Inferior parietal cortex (tissue), 1 donor: ENCODE measurements at regions not wholly inside any gene's neighbourhood (a gene's known extent, or its start where the extent isn't known, plus 50 kb on each side); places are given as distances from the start of the nearest gene placed in this dataset.

Experiments used
- DNase-seq: peaks from one replicate; pipeline ENCODE4 v3.0.0-alpha.2; 2016; ENCODE audit errors: extremely low spot score

DNA sequence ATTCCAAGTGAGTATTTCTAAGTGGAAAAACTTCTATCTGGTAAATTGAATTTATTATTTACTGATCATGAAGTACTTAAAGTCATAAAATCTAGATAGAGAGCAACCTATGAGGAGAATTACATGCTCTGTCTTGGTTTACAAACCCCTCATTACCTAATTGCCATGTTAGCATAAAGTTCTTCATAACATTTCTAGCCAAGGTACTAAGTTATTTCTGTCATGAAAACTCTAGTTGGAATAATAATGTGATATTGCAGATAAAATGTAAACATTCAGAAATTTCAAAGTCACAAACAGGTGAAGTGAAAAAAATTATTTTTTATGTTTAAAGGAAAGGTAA is 228.6 kb downstream of the TTLL7 start:
- DNase-seq: no peak

DNA sequence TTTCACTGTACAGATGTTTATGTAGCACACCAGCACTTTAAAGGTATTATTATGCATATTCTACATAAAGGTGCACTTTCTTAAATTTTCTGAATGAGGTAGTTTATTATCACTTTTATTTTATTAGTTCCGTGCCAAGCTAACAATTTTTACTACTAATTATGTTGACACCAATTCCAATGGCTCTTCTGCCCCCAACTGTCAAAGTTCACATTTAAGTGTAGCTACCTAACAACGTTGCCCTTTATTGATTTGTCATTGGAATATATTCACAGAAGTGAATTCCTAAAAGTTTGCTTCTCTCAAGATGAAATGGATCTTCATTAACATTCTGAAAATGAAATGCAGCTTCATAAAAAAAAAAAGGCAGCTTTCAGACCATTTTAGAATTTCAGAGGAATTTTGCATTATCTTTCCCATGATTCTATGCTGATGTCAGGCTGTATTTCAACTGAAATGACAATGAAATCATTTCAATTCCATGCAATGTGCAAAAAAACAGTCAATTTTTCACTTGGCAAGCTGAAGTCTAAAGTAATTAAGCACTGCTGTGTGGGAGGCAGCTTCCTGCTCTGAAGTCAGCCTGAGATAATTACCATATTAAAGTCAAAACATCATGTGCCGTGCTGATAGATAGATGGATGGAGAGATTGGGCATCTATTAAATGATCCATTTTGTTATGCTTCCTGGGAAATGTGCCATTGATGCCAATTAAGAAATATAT is 229.2 kb downstream of the TTLL7 start:
- DNase-seq: no peak

DNA sequence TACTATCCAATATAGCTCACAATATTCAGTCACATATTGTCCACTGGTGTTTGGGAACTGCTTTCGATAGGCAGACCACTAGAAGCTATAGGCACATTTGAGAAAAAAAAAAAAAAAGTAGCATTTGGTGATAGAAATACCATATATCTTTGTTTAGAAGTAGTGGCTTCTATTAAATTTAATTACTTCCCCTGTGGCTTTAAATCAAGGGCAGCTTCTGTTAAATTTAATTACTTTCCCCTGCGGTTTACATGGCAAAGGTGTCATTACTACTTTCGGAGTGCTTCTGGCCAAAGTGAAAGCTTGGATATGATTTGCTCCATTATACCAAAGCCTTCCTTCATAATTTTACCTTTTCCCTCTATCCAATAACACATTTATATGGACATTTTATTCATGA is 229.9 kb downstream of the TTLL7 start:
- DNase-seq: no peak

DNA sequence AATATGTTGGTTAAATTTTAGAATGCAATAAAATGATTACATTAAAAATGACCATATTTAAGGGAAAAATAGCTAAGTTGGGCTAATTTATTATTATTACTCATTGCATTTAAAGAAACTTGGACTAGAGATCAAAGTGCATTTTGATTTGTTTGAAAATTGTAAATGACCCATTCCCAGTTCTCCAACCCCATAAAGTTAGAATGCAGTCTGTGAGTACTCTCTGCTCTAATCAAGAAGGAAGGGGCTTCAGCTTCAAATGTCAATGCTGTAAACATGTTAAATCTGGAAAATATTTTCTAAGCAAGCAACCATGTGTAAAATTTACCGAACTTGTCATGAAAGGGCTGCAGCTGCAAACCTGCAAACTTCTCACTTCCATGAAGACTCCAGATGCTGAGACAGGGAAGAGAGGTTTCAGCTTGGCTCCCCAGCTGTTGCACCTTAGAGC is 232.7 kb downstream of the TTLL7 start:
- no peak for DNase-seq

DNA sequence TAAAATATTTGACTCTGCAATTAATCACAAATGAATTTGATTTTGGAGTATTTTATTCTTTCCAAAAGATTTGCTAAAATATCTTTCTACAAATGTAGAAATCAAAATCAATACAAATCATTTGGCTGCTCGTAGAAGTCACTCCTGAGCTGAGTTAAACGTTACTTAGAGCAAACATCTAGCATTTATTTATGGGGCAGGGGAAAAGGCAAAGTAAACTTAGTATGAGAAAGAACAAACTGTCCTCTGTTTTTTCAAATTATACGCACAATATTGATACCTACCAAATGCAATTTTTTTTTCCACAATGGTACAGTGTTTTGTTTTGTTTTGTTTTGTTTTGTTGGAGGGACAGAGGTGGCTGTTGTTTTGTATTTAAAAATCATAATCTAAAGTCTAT is 233.8 kb downstream of the TTLL7 start:
- DNase-seq: no peak

DNA sequence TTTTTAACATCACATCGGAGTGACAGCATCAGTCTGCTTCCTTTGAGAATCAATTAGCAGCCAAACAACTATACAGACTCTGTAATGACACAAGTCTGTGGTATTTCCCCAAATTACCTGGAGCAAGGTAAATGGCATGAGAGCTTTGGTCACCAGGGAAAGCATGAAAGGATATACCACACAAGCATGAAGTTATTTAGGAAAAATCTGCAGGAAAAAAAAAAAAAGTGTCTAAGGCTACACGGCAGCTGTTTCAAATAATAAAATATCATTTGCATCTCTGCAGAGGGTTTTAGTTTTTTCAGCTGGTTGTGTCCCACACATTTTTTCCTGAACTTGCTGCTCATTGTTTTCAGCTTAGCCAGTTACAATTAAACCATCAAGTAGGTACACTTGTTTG is 234.7 kb downstream of the TTLL7 start:
- DNase-seq: no peak

DNA sequence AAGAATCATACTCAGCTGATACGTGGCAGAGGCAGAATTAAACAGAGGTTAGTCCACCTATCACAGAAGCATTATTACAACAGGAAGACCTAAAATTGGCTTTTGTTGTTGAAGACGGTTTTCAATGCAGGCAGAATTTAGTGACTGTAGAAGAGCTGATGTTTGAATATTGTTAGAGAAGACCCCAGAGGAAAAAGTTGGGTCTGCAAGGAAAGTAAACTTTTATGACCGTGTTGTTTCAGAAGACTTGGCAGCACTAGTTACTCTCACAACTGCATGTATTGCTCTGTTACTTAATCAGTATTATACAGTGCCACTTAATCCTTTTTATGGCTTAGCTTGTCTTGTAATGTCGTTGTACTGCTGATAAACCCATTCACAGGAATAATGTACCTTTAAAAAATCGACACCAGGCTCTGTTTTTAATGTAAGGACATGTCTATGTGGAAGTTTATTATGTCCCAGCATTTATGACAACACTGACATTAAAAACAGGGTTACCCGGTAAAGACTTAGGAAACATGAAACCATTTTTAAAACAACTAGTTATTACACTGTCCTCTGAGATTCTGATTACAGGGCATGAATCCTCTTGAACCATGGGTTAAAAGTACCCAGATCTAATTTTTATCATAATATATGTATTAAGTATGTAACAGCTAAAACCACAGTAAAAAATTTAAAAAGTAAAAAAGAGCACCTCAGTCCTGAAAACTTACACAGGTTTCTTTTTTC is 235.4 kb downstream of the TTLL7 start:
- DNase-seq: no peak

DNA sequence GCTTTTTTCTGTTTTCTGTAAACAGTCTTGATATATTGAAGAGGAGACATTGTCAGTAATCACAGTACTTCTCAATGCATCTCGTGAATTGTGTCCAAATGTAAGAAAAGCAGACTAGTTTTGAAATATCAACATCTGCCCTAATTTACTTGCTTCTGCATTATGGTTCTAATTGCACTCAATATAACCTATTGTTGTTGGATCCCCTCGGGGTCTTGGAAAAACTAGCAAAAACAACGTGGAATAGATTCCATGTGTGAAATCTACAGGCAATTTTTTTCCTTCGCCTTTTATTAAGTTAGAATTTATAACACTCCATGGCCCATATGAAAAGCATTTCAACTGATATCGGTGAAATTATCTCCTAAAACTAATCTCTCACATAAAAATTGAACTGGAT is 236.5 kb downstream of the TTLL7 start:
- DNase-seq: no peak

DNA sequence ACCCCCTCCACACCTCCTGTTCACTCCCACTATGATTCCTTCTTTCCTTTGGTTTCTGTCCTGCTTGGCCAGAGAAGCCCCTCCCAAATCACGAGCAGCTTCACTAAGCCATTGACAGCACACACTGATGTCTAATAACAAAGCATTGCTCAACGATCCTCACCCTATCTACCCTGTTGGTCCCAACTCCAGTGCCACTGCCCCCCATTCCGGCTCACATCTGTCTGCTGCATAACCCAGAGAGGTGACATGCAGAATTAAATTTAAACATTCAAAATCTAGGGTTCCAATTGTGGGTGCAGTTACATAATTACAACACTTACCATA is 236.9 kb downstream of the TTLL7 start:
- no peak for DNase-seq

DNA sequence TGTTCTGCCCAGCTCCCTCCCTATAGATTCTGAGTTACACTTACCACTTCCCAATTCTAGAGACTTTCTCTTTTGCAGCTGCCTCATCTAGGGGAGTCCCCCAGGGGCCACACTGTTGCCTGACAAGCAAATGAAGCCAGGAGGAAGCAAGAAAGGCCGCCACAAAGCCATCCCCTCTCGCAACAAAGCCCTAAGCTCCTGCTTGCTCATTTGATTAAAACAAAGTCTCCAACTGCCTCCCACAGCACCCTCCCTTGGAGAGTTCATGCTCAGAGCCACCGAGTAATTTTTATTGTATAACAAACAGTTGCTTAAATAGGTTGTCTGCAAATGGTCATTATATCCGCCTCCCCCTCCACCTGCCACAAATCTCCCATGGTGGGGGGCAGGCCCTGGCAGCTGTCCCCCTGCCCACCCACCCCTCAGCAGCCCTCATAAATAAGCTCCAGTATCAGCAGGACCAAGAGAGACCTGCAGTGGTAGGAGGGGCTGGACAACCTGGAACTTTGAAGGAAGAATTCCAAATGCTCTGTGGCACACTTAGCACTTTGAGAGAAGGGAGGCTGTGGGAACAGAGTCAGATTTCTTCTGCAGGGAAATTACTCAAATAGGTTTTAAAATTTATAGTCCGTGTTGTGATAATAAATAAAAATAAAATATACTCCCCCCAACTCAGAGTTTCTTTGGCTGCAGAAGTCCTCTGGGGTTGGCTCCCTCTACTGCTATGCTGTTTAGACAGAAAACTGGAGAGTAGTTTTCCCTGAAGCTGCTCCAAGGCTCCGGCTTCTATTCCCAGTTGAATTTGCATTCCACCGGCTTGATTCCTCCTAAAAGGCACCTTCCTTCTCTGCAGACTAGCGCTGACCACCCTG is 237.5 kb downstream of the TTLL7 start:
- DNase-seq: no peak

DNA sequence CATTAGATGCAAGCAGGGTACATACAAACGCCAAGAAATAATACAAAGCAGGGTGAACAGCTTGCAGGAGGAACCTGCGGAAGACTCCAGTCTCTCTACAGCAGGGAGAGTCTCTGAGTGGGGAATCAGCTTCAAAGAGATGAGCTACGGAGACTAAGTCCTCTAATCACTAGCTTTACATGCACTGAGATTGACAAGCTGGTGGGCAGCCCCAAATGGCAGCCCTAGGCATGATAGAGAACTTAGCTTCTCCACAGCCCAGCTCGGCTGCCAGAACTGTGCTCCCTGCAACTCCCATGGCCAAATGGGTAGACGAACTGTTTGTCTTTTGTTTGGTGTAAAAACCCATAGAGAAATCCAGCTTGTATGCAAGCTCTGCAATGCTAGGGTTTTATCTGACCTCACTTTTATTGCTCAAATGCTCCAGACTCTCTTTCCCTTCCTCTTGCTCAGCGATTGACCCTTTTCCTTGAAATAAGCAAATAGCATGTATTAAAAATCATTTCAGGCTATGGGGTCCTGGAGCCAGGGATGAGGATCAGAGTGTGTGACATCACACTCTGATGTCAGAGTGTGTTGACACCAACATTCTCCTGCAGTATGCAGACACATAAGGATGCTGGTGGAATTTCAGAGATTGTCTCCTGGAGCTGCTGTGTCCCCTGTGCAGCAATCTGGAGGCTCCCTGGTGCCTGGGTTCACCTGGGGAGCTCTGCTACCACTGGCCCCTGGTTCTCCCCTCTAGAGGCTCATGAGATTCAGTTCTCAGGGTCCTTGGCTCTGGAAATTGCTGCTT is 238.5 kb downstream of the TTLL7 start:
- no peak for DNase-seq

DNA sequence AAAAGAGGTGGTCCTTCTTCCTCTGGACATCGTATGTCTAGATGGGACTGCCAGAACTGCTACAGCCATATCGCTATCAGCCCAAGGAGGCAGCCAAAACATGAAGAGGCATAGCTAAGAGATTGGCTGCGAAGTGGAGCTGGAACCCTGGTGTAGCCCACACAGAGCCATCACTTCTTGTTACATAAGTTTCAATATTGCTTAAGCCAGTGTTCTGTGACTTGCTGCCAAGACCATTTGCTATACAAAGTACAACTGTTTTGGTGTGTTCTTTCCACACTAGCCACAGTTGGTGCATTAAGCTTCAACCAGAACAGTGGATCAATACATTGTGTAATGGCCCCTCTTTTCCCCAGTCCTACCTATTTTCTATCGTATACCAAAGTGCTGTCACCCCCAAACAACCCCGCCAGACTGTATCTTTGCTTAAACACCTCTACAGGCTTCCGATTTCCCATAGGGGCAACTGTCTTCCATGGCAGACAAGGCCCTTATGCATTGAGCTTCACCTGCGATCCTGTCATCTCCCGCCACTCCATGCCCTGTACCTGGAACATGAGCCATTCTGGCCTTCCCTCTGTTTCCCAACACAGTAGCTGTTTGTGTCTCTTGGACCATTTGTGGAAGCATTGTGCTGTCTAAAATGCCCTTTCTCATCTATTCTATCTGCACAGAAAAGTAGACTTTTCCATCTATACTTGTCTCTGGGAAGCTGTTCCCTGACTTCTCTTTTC is 241.8 kb downstream of the TTLL7 start:
- DNase-seq: no peak

DNA sequence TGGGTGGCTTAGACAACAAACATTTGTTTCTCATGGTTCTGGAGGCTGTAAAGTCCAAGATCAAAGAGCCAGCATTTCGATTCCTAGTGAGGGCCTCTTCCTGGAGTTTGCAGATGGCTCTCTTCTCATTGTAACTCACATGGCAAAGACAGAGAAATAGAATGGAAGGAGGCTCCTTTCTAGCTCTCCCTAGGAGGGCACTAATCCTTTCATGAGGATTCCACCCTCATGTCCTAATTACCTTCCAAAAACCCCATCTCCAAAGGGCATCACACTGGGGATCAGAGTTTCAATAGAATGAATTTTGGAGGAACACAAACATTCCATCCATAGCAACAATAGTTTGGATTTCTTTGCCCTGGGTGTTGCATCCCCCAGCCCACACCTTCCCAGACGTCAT is 247.3 kb downstream of the TTLL7 start:
- DNase-seq: no peak

DNA sequence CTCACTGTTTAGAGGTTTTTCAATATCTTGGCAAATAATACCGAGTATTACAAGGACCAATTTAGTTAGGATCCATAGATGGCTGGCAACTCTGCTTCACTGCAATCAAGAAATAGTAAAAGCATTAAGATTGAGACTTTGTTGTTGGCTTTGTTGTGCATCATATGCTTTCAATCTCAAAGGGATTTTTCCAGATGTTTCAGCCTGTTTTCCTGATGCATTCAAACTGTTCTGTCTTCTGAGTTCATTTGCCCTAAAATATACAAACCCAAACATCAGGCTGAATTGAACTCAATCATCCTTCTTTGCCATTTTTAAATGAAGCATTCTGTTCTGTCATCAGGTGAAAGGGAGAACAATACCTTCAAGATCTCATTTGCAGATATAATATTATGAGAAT is 248.7 kb downstream of the TTLL7 start:
- DNase-seq: no peak

DNA sequence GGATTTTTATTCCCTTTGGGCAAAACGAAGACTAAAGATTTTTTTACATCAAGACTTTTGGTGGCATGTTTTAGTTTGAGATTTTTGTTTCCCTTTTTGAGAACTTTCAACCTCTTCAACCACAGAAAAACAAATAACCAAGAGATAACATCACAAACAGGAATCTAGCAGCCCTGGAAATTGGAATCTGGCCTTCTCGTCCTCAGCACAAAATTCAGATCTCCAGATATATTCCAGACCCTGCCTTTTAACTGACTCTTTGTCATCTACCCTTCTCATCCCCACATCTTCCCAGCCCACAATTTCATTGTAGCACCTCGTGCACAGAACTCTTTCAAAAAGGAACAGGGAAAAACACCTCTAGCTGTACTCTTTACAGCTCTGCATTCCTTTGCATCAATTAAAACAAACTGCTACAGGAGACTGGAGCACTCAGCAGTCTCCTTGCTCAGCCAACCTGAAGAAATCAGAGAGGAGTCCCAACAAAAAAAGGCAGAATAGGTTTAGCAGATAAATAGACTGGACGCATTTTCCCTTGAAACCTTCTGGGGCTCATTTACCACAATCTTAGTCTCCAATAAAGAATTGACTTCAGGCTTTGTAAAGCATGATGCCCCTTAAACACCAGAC is 251.0 kb downstream of the TTLL7 start:
- no peak for DNase-seq

DNA sequence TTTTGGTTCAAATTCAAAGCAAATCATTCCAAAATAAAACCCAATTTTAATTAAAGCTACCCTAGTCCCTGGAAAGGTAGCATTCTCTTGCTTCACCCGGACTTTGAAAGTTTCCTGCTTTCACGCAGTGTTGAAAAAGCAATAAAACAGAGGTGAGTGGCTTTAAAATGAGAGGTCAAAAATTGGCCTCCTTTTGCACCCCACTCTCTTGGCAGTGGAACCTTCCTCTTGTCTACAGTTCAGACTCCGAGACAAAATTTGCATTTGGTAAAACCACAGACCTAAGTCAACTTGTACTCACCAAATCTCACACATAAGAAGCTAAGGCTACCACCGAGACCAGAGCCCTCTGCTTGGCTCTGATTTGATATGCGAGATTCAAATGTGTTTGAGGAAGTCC is 252.7 kb downstream of the TTLL7 start:
- DNase-seq: no peak

DNA sequence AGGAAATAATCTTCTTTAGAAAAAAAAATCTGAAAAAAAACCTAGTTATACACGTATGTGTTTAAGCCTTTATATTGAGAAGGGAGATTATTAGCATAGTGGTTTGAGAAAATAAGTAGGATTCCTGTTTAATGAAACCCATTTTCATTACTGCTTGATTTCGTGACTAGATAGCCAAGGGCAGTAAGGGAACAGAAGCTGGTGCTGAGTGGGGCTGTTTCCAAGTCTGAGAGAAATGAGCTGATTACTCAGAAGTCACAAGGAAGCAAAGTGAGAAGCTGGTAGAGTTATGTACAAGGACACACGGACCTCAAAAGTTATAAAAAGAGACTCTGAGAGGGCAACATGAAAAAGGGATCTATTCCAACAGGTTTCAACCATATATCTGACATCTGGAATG is 256.5 kb downstream of the TTLL7 start:
- DNase-seq: no peak

DNA sequence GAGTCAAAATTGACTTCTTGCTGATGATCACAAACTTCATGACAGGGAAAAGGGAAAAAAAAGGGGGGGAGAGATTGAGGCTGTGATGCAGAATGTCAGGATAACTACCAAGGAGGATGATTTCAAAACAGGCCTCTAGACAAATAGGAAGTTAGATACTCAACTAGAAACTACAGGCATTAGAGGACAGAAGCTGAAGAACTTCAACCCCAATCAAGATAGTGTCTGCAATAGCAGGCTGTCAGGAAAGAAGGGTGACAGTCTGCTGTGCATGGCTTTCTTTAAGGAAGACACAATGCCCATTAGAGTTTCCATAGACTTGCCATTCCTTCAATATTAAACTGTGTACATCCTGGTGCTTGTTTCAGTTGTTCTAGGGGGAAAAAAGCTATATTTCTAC is 257.2 kb downstream of the TTLL7 start:
- DNase-seq: no peak

DNA sequence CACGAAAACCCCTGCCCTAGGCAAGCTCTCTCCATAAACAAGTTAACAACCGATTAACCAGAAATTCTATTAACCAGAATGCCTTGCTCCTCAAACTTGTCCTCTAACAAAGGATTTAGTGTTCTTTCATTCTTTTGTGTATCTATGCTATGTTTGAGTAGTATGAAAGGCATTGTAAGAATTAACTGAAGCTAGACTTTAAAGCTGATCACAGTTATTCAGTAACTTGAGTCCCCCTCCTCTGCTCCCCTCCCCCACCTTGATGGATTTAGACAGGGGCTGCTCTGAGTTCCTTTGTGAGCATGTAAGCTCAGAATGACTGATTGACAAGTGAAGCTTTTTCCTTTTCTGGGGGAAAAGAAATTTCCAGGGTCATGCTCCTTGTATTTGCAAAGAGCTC is 257.6 kb downstream of the TTLL7 start:
- no peak for DNase-seq

DNA sequence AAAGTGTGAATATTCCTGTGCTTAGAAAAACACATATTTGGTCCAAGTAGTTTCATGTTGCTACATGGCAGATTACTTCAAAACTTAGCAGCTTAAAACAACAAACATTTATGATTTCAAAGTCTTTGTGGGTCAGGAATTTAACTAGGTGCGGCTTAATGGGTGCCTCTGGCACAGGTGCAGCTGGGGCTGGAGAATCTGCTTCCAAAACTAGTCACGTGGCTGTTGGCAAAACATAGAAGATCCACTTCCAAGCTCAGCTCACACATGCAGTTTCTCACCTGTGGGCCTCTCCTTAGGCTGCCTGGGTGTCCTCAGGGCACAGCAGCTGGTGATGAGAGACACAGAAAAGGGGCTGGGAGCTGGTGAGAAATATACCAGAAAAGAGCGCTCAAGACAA is 263.4 kb downstream of the TTLL7 start:
- no peak for DNase-seq

DNA sequence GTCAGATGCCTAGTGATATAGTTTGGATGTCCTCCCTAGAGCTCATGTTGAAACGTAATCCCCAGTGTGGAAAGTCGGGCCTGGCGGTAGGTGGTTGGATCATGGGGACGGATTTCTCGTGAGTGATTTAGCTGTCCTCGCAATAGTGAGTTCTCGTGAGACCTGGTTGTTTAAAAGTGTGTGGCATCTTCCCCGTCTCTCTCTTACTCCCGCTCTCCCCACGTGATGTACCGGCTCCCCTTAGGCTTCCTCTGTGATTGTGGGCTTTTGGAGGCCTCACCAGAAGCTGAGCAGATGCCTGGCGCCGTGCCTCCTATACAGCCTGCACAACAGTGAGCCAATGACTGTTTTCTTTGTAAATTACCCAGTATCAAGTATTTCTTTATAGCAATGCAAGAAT is 264.5 kb downstream of the TTLL7 start:
- DNase-seq: no peak
